HG02642 (cell line): ENCODE measurements at regions not wholly inside any gene's neighbourhood (a gene's known extent, or its start where the extent isn't known, plus 50 kb on each side); places are given as distances from the start of the nearest gene placed in this dataset.

Experiments used
- ATAC-seq: cut with Tn5 transposase; IDR thresholded peaks from one replicate; pipeline ENCODE4 v1.9.1; 2021; ENCODE audit warnings: mild to moderate bottlenecking; ENCODE audit not compliant: unreplicated experiment, poor library complexity

DNA sequence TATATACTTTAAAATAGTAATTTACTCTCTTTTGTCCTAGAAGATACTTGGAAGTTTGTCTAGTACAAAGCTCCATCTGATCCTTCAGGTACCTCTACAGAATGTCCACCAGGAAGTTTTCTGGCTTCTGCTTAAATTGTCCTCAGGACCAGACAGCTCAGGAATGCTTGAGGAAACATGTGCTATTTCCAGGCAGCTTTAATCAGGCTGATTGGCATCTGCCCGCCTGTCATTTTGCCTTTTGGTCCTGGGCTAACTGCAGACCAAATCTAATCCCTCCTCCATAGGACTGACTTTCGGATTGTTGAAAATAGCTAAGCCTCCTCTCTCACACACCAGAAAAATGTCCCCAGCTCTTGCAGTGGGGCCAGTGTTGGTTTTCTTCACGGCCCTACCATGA, 113.4 kb upstream of the RGMA start:
- no peak for ATAC-seq

DNA sequence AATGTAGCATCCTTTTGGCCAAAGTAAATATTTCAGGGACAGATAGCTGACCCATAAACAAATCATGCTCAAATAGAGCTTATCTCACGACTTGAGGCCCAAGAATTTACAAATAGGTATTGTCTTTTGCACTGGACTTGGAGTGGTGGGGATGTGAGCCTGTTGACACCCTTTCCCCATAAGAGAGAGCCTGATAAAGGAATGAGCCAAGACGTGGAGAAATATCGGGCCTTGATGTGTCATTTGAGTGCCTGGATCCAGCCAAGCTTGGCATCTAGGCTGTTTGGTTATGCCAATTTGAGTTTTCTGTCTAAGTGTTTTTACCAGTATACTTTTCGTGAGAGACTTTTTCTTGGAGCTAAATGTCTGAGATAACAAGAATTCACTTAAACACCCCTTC, 112.9 kb upstream of the RGMA start:
- ATAC-seq, result no peak

DNA sequence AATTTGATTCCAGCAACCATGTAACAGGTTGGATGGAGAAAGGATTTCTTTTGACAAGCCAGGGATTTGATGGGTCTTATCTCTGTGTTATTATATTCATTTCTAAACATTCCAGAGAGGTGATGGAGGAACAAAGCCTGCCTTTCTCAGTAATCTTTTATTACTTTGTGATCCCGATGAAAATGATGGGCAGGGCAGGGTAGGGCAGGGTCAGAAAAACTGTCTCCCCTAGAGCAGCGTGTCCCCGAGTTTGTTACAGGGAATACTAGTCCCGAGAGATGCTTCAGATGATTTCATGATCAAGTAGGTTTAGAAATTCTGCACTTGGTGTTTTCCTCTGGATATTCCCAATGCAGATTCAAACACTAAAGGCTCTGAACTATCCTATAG, 111.8 kb upstream of the RGMA start:
- no peak for ATAC-seq

DNA sequence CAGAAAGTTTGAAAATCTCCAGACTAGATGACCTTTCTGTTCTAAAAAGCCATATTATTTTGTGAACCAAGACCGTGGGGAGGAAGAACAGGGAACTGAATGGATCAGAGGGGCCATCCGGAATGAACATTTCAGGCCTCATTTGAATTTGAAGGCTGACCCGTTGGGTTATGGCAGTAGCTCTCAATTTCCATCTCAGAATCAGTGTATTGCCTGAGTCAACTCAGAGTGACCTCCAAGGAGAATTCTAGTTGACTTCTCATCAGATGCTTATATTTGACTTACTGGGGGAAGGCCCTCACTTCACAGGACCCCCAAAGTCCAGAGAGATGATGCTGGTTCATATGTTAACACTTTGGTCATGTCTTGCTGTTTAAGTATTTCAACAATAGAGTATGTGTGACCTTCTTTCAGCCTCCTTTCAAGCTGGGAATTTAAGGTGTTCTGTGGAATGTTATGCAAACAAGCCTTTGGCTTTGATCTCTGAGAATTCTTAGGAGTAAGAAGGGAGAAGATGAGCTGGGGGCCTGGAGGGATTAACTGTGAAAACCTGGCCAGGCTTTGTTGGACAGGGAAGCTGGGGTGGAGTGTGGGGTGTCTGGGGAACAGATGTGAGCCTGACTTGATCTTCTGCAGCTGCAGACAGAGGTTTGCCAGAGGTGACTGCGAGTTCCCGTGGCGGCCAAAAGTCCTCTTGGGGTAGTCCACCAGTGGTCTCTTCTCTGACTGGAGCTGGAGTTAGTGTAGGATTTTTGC, 111.2 kb upstream of the RGMA start:
- no peak for ATAC-seq

DNA sequence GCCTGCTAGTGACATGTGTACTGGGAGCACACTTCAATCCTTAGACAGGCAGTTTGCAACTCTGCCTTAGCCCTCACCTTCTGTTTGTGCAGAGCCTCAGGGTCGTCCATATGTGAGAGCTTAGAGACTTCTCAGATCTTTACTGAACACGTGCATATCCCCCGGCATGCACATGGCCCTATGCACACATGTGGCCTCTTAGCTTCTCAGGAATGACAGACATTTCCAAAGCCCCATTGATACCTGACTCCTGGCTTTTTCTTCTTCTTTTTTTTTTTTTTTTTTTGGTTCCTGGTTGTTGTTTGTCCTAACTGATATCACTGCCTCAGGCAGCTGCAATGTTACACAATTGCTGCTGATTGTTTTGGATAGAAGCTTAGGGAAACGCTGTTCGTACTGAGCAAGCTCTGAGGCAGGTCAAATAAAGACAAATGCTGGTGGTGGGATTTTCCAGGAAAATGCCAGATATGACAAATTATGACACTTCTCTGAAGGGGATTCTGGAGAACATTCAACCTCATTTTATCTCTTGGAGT, 107.2 kb upstream of the RGMA start:
- ATAC-seq, result no peak

DNA sequence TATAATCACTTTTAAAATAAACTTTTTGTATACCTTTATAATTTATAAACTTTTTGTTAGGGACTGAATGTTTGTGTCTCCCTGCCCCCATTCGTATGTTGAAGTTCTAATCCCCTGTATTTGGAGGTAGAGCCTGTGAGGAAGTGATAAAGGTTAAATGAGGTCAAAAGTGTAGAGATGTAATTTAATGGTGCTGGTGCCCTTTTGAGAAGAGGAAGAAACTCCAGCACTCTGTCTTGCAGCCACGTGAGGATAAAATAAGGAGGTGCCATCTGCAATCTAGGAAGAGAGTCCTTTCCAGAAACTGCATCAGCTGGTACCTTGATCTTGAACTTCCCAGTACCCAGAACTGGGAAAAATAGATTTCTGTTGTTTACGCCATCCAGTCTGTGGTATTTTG, 106.1 kb upstream of the RGMA start:
- ATAC-seq, result no peak

DNA sequence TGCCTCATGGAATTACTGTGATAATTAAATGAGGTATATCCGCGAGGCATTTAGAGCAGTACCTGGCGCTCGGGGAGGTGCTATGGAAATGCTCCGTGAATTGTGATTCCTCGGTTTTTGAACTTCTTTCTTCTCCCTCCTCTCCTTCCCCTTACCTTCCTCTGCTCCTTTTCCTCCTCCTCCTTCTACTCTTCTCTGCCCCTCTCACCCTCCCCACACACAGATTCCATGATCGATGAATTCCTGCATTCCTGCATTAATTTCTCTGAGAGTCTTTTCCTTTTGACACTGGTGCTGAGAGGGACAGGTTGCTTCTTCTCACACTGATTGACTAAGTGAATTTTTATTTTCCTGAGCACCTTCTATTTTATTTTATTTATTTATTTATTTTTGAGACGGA, 101.2 kb upstream of the RGMA start:
- ATAC-seq, result no peak

DNA sequence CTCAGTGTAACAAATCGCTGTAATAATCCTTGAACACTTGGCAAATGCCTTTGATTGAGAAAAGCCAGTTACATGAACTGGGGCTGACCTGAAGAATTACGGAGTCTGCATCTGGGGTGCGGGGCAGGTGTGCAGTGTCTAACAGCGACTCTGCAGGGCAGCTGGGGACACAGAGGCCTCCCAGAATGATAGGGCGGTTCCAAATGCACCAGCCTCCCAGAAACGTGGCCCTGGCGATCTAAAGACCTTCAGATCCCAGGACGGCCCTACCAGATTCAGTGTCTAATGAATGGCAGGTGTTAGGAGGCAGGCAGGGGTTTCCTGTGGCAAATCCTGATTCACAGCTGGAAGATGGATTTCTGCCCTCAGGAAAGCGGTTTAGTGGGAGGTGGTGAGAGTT, 100.5 kb upstream of the RGMA start:
- ATAC-seq, result no peak

DNA sequence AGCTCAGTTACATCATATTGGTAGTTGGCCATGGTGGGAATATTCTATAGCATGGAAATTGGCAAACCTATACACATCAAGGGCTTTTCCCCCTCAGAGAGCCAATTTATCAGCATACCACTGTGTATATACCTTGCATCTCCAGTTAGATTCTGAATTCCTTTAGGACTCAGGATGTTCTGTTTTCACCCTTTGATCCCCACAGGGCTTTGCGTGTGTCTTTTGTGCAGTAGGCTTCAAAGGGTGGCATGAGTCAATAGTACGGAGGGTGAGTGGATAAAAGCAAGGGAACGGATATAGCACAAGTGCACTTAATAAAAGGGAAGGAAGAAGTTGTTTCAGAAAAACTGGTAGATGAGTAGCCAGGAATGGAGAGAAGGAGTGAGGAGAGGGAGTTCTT, 99.2 kb upstream of the RGMA start:
- ATAC-seq, result no peak

DNA sequence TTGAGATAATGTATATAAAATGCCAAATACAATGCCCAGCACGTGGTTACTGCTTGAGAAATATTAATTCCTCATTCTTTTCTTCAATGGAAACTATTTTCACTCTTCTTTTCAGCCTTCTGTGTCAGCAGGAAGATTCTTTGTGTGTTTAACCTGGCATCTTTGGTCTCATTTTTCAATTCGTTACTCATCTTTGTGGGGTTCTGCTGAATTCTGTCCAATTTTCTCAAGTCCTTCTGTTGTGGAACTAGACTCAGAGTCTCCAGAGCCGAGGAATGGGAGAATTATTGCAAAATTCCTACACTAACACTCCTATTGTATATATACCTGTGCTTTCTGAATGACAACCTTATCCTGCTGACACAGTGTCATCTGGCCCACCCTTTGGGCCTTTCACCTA, 96.8 kb upstream of the RGMA start:
- ATAC-seq, result no peak

DNA sequence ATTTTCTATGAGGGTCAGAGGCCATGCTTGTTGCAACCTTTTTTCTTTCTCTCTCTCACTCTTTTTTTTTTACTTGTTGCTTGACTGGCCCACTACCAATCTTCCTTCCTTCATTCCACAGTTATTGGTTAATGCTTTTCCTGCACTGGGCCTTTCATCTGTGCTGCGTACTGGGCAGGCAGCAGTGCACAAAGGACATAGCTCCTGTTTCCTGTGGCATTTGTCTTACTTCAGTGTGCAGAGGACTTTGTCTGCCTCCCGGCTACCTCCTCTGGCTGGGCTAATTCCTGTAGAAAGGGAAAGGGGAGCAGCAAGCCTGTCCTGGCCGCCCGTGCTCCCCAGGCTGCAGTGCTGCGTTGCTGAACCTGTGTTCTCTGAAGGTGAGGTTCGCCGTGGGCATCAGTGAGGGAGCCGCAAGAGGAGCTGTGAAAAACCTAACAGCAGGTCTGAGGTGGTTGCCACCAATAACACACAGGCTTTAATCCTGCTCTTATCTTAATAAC, 93.7 kb upstream of the RGMA start:
- ATAC-seq, result no peak

DNA sequence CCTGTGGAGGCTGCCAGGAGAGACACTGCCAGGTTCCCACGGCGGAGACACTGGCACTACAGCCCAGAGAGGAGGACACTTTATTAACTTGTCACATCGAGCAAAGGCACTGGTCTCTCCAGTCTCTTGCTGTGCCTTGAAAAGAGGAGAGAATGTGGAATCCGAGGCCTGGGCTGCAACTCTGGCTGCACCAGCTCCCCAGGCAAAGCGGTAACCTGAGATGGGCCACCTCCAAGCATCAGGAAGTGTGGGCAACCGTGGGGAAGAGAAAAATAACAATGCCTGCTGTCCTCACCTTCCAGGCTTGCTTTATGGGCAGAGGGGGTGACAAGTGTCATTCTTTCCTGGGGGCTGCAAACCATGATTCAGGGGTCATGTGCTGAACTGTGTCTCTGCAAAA, 91.6 kb upstream of the RGMA start:
- ATAC-seq, result no peak

DNA sequence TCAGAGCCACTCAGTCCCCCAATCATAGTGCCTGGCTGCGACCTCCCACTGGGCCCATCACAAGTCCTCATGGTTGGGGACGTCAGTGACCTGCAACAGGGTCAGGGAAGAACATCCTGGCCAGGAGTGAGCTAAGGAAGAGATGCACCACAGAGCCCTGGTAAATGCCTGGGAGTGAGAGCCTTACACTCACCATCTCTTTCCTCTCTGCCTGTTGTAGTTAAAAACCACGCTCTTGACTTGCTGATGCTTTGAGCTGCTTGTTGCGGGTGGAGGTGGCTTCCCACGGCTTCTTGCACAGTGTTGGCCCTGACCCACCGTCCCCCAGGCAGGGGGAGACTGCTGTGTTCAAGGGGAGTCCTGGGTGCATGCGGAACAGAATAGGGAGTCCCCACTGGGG, 91.1 kb upstream of the RGMA start:
- no peak for ATAC-seq

DNA sequence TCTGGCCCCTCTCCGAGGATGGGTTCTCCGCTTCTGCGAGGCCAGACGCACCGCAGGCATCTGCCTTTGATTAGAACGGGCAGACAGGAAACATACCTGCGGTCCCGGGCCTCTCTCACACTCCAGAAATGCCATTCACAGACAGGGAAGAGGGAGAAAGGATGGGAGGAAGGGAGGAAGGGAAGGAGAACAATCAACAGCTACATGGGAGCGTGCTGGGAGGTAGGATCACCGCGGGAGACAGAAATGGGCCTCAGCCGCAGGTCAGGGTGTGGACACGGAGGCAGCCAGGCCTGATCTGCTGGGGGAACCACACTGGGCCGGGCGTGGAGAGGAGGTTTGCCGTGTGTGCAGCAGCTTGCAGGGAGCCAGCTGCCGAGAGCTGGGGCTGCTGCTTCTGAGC, 90.7 kb upstream of the RGMA start:
- no peak for ATAC-seq

DNA sequence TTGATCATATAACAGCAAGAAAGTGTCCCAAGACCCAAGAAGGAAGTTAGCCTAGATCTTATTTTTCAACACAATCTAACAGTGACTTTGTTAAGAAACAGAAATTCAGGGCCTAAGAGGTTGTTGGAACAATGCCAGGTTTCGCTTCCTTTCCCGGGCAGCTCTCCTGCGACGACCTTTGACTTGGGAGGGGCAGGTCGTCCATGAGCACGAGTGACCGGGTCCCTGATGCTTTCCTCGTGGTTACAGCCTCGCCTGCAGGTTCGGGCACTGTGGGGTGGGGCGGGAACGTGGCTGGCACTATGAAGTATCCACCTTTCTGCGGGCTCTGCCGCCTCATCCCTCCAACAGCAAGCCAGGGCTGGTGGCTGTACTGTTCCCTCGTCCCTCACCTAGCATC, 90.1 kb upstream of the RGMA start:
- ATAC-seq, result no peak

DNA sequence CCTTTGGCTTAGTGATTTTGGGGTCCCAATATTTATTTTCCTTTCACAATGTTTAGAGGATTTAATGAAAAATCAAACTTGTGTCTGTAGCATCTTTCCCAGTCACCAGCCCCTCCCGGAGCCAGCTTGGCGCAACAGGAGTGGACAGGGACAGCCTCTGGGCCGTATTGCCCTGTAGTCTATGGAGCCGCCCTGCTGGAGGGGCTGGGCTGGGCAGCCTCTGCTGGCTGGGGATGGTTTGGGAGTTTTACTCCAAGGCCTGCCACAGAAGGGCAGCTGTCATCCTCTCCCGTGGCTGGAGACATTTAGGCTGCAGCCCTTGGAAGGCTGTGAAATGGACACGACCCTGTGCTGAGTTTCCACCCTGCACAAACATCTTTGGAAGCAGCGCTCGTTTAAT, 89.4 kb upstream of the RGMA start:
- no peak for ATAC-seq

DNA sequence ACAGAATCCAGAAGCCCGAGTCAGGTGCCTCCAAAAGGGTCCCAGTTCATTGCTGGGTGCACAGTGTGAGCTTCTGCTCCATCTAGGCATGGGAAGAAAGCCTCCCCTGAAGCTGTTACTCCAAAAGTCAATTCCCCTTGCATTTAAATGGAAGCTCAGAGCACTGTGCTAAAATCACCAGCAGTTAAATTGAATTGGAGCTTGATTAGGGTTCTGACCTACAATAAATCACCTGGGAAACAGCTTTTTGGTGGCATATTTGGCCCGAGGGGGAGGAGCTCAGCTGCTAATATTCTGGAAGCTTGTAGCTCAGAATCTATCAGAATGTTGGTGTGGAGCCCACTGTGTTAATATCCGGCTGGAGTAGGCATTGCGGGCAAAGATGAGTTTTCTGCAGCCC, 87.1 kb upstream of the RGMA start:
- no peak for ATAC-seq

DNA sequence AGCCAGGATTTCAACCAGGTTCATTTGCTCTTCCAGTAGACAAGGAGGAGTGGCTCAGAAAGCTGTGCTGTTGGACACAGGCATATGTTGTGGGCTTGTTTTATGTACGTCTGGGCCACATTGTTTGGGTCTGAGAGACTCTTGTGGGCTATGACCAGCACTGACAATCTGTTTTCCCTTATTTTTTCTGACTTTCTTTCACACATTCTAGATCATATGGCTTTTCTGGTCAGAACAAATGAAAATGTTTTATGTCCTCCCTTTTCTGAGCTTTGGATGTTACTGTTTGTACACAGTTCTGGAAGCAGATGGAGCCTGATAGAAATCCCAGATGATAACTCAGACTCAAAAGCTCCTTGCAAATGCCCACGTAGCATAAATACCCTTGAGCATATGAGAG, 85.8 kb upstream of the RGMA start:
- no peak for ATAC-seq

DNA sequence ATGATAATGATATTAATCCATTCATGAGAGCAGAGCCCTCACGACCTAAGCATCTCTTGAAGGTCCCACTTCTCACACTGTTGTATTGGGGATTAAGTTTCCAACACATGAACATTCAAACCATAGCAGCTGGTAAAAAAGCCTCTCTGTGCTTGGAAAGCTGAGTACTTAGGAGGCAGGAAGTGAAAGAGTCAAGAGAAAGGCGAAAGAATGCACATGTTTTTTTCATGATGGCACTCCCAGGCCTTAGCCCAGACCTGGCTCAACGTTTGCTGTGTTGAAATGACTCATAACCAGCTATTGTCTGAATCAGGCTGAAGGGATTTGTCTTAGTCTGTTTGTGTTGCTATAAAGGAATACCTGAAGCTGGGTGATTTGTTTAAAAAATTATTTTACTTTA, 84.4 kb upstream of the RGMA start:
- no peak for ATAC-seq

DNA sequence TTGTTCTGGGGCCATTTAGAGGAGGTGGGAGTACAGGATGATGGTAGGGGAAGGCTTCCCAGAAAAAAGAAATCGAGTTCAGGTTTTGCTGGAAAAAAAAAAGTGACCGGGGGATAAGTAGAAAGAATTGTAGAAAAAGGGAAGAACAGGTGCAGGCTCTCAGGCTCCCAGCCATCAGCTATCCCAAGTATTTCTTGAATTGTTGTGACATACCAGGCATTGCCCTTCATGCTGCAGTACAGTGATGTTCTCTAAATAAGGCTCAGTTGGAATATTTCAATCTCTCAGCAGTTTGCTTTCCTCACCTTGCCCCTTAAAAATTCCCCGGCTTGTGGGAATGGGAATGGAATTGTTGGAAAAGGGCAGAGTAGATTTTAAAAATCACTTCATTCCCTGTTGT, 82.5 kb upstream of the RGMA start:
- ATAC-seq, result no peak

DNA sequence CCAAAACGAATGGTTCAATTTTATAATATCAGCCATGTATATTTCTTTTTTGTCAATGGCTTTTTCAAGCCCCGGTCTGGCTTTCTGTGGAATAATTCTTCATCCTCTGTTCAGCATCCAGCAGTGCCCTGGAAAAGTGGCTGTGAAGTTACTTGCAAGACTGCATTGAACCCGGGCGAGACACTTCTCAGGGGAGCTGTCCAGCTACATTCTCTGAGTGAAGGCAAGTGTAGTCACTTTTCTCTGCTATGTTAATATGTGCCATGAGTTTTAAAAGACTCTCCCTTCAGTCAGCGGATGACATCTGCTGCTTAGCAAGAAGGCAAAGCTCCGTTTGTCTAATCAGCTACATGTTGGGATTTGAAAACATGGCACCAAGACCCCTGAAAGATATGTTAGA, 81.3 kb upstream of the RGMA start:
- no peak for ATAC-seq

DNA sequence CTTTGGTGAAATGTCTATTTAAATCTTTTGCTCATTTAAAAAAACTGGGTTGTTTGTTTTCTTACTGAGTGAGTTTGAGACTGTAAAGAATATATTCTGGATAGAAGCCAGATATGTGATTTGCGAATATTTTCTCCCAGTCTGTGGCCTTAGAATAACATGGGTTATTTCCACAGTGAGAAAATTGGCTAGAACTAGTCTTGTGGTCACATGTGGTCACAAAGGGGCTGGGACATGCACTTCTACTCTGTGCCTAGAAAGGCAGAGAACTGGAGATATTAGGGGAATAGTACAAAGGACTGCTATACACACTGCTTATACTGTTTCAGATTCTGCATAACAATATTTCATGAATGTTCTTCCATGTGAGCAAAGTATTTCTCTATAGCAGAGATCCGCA, 79.9 kb upstream of the RGMA start:
- ATAC-seq, result no peak
